ENCODE measurements at regions not wholly inside any gene's neighbourhood (a gene's known extent, or its start where the extent isn't known, plus 50 kb on each side); places are given as distances from the start of the nearest gene placed in this dataset.
"Not testable (repeated sequence)": the region's sequence is repeated elsewhere in the genome, so short reads cannot be mapped to it uniquely, and the experiment has no call there.

DNA sequence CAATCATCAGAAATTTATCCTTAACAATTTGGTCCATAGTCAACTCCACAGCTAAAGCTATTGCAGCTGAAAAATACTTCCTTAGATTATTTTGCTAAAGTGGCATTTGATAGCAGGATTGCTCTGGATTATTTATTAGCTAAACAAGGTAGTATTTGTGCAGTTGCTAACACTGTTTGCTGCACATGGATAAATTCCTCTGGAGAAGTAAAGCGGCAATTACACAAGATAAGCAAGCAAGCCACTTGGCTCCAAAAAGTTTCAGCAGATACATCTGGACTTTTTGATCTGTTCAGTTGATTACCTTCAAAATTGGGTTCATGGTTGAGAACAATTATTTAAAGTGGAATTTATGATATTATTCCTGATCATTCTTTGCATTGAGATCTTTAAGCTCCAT, 971.5 kb downstream of the C4orf33 start:
- DNase-seq (ENCODE audit: low read depth in 2 of 2), result no peak

DNA sequence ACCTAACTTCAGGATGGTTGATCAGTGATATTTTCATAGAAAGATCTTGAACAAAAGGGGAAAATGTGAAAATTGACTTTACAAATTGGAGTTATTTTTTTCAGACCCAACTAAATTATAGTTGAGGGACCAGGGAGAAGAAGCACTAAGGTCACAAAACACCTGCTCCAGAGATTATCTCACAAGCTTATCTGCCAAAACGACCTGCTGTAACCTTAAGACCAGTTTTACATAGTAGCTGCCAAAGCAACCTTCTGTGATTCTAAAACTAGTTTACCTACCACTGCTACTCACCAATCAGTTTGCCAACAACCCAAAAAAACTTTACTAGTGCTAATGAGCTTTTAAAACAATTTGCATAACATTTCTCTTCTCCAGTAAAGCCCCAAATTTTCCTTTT, 972.1 kb downstream of the C4orf33 start:
- no peak for DNase-seq (ENCODE audit: low read depth in 2 of 2)

DNA sequence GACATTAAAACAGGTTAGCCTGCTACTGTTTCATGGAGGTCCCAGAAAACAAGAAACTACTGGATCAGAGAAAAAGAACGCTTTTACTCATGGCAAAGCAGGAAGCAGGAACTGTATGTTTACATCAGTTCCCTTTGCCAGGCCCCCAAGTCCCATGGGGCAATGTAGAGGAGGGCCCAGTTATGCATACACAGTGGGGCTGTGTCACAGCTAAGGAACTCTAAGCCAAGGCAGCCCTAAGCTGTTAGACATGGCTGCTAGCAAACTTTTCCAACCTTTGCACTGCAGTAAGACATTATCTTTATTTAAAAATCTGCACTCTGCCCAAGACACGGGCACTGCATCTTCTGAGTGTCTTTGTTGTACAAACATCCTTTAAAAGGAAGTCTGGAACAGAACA, 975.8 kb downstream of the C4orf33 start:
- no peak for DNase-seq (ENCODE audit: low read depth in 2 of 2)

DNA sequence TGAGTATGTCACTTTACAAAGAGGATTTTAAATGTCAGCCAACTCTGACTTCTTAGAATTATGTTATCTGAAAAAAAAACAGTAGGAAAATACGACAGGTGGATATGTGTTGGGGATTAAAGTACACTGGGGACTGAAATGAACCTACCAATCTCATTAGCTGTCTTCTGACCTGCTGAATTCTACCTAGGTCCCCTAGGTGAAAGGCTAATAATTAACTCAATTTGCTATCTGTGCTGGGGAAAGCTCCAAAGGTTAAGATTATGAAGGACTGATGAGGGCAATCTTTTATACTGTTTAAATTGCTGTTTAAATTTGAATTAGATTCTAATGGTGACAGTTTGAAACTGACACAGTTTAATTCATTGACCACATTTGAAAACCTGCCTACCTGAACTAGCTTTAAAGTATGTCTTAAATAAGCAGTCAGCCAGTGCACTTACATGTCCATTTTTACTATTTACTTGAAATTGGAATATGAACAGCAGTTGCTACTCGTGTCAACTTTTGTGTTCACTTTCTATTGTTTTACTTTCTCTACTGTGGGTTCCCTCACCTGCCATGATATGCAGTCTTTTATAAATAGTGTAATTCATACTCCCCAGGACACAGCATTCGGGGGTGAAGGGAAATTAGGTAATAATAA, 977.3 kb downstream of the C4orf33 start:
- DNase-seq (ENCODE audit: low read depth in 2 of 2), result no peak

DNA sequence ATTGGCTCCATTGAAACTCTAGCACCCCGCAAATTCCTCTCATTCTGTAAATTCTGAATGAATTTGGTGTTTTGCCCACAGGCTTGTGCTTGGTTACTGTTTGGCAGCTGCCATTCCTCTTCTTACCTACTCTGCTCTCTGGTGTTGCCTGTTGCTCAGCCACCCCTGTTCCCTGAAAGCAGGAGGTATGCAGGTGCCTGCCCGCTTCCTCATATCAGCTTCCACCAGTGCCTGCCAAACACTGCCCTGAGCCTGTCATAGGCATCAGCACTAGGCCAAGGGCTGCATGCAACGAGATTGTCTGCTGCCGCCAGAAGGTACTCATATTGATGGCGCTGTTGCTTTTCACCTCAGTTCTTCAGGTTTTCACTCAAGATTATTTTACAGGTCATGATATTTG, 978.1 kb downstream of the C4orf33 start:
- no peak for DNase-seq (ENCODE audit: low read depth in 2 of 2)

DNA sequence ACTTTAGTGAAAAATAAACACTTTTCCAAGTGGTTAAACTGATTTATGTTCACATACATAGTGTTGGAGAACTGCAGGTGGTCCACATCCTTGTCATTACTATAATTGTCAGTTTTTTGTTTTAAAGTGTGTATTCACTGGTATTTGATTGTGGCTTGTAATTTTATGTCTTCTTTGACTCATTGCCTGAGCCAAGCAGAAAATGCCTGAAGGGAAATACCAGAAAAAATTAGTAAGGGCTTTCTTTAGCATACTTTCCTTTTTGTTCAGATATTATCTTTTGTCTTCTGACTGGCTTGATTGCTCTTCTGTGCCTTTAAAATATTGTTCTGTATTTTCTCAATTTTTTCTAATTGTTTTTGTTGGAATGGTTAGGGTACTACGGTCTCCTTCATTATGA, 981.3 kb downstream of the C4orf33 start:
- no peak for DNase-seq (ENCODE audit: low read depth in 2 of 2)

DNA sequence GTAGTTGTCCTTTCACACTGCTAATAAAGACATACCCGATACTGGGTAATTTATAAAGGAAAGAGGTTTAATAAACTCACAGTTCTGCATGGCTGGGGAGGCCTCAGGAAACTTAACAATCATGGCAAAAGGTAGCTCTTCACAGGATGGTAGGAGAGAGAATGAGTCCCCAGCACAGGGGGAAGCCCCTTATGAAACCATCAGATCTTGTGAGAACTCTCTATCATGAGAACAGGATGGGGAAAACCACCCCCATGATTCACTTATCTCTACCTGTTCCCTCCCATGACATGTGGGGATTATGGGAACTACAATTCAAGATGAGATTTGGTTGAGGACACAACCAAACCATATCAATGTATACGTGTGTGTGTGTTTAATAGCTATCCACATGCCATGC, 983.1 kb downstream of the C4orf33 start:
- DNase-seq (ENCODE audit: low read depth in 2 of 2), result not testable (repeated sequence)

DNA sequence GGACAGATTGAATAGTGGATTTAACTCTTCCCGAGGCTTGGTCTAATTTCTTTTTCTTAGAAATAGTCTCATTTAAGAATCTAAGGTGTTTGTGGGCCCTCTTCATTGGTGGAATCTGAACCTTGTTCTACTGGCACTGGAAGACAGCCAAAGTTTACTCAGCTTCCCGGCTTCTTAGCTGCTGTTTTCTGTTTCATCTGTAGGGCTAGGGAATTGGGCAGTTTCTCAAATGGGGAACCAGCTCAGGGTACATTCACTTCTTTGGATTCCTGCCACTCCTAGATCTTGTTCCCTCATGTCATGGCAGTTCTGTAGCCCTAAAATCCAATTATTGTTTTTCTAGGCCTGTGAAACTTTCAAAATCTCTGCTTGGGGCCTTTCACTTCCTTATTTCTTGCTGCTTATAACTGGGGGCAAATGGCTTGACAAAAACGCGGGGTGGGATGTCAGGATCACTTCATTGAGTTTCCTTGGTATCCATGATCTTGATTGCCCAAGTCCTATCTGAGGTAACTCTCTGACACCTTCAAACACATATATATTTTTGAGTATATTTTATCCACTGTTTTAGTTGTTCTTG, 985.0 kb downstream of the C4orf33 start:
- no peak for DNase-seq (ENCODE audit: low read depth in 2 of 2)

DNA sequence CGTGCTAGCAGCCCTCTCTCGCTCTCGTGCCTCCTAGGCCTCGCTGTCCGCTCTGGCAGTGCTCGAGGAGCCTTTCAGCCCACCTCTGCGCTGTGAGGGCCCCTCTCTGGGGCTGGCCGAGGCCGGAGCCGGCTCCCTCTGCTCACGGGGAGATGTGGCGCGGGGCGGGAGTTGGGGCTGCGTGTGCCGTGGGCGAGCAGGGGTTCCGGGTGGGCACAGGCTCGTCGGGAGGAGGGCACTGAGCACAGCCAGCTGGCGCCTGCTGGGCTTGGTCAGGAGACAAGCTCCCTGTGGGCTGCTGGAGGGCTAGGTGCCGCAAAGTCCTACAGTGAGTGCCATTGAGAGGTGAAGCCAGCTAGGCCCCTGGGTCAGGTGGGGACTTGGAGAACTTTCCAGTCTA, 994.5 kb downstream of the C4orf33 start:
- DNase-seq (ENCODE audit: low read depth in 2 of 2), result no peak

DNA sequence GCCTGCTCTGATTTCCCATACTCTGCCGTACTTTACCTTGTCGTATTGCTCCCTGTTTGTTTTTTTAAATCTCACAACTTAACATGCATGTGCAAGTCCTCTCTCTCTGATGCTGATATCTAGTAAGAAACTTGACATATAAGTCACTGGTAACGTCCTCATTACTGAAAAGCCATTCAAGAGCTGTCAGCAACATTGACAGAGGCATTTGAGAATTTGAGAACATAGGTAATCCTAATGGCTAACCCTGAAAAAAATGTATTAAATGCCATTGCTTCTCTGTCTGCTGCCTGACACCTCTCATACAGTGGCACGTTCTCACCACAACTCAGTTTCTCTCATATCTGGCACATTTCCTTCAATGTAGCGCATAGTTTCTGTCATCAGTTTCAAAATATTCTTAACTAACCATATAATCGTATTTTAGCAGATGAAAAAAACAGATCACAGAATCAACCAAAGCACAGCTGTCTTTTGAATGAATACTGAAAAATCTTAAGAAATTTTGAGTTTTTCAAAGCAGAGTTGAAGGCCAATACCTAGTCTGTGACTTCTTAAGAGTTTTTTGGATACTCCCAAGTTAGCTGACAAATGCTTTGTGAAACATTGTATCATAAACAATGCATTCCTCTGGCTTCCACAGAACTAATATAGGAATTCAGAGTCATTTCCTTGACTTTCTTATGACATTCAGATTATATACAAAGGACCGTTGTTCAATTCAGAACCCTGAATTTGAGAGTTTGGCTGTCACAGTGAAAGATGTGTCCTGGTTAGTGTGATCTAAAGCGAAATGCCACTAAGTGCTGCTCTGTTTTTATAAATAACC, 996.4 kb downstream of the C4orf33 start:
- DNase-seq (ENCODE audit: low read depth in 2 of 2), result no peak

DNA sequence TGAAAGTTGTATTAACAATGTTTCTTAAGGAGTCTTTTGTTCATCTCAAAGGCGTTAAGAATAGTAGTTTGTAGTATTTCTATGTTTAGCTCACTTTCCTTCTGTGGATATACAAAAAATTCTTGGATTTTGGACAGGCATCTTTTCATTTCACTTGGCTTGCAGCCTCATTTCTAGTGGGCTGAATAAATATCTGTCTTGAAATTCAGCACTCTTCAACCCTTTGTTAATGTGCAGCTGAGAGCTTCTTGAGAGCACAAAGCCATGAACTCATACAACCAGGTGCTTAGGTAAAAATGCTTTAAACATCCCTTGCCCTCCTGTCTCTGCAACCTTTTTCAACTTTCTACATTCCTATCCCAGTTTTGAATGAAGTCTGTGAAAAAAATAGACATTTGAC, 1003.2 kb downstream of the C4orf33 start:
- no peak for DNase-seq (ENCODE audit: low read depth in 2 of 2)

DNA sequence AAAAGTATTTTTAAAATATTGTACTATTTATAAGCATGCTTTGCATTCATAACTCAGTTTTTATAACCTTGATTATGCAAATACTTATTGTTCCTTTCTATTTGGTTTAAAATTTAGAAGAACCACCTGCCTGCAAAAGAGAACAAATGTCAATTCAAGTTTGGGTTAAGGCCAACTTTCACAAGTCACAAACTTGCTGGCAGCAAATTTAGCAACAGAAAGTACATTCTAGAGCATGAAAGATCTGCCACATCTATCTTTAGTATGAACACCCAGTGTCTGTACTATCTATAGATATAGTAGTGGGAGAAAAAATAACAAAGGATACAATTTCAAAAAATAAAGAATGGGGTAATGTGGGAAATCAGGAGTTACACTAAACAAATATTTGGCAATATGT, 1014.2 kb downstream of the C4orf33 start:
- DNase-seq (ENCODE audit: low read depth in 2 of 2), result no peak

DNA sequence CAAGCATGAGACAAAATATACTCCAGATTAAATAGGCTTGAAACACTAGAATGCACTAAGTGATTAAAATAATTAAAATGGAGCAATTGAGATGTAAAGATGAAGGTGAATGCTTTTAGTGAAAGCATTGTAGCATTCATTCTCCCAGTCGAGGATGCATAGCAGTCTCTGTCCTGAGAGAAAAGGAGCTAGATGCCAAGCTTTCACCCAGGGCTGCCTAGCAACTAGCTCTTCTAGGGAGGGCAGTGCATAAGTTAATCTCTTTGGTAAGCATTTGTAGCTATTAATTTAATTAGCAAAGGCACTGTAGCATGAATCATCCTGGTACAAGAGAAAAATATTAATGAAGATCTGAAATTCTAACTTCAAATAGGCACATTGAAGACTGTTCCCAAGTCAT, 1014.8 kb downstream of the C4orf33 start:
- DNase-seq (ENCODE audit: low read depth in 2 of 2), result no peak

DNA sequence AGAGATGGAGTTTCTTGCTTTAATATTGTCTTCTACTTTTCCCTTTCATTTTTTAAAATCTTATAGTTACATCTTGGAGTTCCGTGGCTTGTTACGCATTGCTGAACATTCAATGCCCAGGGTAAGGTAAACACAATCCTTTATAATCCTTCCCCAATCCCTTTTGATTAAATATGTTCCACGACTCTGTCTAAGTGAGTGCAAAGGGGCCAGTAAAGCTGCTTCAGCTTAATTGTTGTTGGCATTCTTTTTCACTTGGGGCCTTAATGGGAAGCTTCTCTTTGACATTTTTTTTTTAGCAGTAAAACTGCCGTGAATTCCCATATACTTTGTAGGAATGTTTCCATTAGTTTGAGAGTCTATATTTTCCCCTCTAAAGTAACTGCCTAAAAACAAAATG, 1028.1 kb downstream of the C4orf33 start:
- no peak for DNase-seq (ENCODE audit: low read depth in 2 of 2)

DNA sequence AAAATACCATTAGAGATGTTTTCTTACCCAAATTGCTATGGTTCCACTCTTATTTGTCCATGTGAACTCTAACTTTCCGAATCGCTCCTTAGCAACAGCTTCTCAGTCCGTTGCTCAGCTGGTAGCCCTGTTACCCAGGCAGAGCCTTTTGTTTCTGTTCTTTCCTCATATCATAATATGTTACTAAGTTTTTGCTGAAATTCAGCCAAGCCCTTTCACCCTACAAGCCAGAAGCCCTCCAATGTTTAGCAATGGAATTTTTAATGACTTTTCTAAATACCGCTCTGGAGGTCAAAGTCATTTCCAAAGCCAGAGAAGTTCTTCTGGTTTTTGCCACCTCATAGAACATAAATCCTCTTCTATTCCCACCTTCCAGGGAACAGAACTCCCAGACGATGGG, 1029.5 kb downstream of the C4orf33 start:
- DNase-seq (ENCODE audit: low read depth in 2 of 2), result no peak

DNA sequence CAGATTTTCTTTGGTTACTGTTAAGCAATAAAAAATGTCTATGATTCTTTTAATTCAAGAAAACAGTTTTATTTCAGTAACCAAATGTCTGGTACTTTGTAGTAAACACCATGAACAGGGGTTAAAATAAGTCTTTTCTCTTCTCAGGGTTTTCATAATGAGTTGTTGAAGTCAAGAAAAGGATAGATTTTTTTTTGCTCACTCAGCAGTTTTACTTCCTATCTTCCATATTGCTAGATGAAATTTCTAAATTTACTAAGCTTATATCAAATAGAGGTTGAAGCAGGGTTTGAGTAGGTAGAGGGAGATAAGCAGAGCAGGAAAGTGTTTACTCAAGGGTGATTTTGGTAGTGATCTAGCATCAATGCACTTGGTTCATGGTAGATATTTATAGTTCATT, 1031.3 kb downstream of the C4orf33 start:
- DNase-seq (ENCODE audit: low read depth in 2 of 2), result no peak

DNA sequence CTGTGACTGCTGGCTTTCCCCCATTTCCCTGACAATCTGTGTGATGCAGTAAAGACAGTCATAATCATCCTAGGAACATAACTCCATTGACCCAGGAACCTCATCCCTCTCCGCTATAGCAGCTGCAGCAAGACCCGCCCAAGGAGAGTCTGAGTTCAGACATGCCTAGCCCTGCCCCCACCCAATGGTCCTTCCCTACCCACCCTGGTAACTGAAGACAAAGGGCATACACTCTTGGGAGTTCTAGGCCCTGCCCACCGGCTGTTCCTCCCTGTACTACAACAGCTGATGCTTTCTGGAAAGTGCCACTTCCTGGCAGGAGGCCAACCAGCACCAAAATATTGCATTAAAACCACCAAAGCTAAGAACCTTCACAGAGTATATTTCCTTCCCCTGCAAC, 1035.6 kb downstream of the C4orf33 start:
- DNase-seq (ENCODE audit: low read depth in 2 of 2), result no peak

DNA sequence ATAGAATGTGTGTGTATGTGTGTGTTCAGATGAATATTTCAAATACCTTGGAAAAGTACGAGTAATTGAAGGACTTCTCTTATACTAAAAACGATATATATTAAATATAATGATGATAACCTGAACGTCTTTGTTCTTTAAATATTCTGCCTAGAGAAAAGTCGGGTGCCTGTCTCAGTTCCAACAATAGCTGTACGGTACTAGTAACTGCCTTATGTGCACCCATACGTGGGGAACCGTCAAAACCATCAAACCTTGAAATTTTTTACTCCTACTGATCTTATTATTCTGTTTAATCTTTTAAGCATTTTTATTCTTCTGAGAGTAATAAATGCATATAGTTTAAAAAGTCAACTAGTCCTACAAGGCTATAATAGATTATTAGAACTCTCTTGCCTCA, 1045.7 kb downstream of the C4orf33 start:
- DNase-seq (ENCODE audit: low read depth in 2 of 2), result no peak

DNA sequence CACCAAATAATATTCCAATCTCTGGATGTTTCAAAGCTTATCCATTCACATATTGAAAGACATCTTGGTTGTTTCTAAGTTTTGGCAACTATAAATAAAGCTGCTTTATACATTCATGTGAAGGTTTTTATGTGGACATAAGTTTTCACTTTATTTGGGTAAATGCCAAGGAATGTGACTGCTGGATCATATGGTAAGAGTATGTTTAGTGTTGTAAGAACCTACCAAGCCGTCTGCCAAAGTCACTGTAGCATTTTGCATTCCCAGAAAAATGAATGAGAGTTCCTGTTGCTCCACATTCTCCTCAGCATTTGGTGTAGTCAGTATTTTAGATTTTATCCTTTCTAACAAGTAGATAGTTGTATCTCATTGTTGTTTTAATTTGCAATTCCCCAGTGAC, 1047.7 kb downstream of the C4orf33 start:
- DNase-seq (ENCODE audit: low read depth in 2 of 2), result no peak

DNA sequence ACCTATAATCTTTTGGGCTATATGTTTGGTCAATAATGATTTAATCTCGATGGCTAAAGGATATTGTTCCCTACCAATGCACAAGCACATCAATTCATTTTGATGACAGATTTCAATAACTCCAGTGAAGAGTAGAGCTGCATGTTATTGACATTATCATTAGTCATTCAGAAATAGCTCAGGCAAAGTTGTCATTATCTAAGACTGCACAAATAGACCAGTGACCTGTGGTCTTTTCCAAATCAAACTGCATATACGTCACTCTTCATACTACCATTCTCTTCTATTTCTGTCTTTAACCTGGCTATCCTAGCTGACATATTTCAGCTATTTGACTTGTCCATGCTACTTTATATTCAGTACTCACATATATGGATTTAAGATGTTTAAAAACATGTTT, 1050.8 kb downstream of the C4orf33 start:
- DNase-seq (ENCODE audit: low read depth in 2 of 2), result no peak

DNA sequence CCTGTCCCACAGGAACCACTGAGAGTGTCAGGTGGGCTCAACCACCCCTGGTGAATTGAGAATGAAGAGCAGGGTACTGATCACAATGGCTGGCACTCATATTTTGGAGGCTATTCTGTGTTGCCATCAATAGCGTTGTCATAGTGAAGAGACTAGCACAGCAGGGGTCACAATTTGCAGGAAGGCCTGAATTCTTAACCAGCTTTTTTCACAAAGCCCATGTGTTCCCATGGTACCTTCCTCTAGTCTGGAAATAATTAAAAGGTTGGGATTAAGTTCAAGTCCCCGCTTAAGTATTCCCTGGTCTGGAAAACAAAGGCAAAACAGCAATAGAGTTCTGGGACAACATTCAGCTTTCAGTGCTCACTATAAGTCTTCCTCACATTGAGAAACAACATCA, 1051.7 kb downstream of the C4orf33 start:
- DNase-seq (ENCODE audit: low read depth in 2 of 2), result no peak

DNA sequence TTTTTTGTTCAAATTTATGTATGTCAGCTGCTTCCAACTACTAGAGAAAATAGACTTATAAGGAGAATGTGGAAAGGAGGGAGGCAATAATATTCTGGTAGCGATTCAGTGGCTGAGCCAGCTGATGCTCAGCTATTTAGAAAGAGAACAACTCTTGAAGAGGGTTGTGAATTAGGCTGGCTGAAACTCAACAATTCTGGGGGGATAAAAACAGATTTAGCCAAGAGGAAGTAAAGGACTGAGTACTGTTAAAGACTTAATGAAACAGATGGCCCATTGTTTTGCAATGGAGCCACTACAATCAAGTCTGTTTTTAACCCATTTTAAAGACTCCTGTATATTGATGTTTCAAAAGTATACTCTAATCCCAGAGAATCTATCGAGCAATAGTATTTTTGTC, 1058.9 kb downstream of the C4orf33 start:
- DNase-seq (ENCODE audit: low read depth in 2 of 2), result no peak

DNA sequence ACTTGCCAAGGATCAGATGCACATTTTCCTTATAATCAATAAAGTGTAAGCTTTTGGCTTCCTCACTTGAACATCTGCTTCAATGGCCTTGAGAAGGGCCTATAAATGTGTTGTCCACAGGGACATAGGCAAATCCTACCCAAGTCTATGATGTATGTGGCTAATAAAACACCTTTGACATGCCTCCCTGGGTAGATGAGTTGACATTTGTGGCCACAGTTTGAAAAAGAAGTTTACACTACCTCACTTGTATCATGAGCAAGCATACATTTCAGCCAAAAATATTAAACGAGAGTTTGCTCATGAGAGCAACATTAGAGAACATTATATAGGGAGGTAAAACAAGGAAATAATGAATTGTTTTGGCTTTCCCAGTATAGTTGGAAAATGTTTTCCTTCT, 1067.7 kb downstream of the C4orf33 start:
- no peak for DNase-seq (ENCODE audit: low read depth in 2 of 2)

All from stimulated activated CD8-positive, alpha-beta memory T cell treated with anti-CD3 and anti-CD28 coated beads, Interleukin-15, amount 100 ng/mL, for 48 hours (primary cell).